NCI-H1436 treated with DMSO at 0.1 percent for 48 hours (cell line): ENCODE measurements at regions not wholly inside any gene's neighbourhood (a gene's known extent, or its start where the extent isn't known, plus 50 kb on each side); places are given as distances from the start of the nearest gene placed in this dataset.
"Not testable (repeated sequence)": the region's sequence is repeated elsewhere in the genome, so short reads cannot be mapped to it uniquely, and the experiment has no call there.

Source experiments
- DNase-seq: peaks from one replicate; lab custom pipeline; 2025; lab: John Stamatoyannopoulos, UW

- DNase-seq = no peak
These were observed 186.0 kb upstream of the RAB6C start for GRCh38 chr2:129793431-129793902.

- no peak for DNase-seq
These were observed 185.3 kb upstream of the RAB6C start for GRCh38 chr2:129794116-129794515.

GRCh38 chr2:129794540-129794939 is 184.9 kb upstream of the RAB6C start:
- DNase-seq = no peak

- DNase-seq = no peak
These were observed 183.2 kb upstream of the RAB6C start for GRCh38 chr2:129796225-129796624.

GRCh38 chr2:129796801-129797488 is 182.5 kb upstream of the RAB6C start:
- no peak for DNase-seq

- no peak for DNase-seq
These were observed 181.8 kb upstream of the RAB6C start for GRCh38 chr2:129797489-129798300.

- DNase-seq = no peak
These were observed 181.2 kb upstream of the RAB6C start for GRCh38 chr2:129798301-129798581.

- DNase-seq = no peak
These were observed 180.8 kb upstream of the RAB6C start for GRCh38 chr2:129798626-129799025.

GRCh38 chr2:129799036-129799958 is 180.2 kb upstream of the RAB6C start:
- DNase-seq = no peak

- no peak for DNase-seq
These were observed 179.2 kb upstream of the RAB6C start for GRCh38 chr2:129800285-129800684.

GRCh38 chr2:129800686-129801085 is 178.8 kb upstream of the RAB6C start:
- no peak for DNase-seq

GRCh38 chr2:129801575-129801974 is 177.9 kb upstream of the RAB6C start:
- no peak for DNase-seq

GRCh38 chr2:129802290-129802689 is 177.2 kb upstream of the RAB6C start:
- DNase-seq = no peak

GRCh38 chr2:129803032-129803431 is 176.4 kb upstream of the RAB6C start:
- no peak for DNase-seq

- DNase-seq = no peak
These were observed 175.6 kb upstream of the RAB6C start for GRCh38 chr2:129803871-129804270.

- DNase-seq = no peak
These were observed 173.6 kb upstream of the RAB6C start for GRCh38 chr2:129805899-129806298.

- DNase-seq = no peak
These were observed 173.1 kb upstream of the RAB6C start for GRCh38 chr2:129806317-129806716.

GRCh38 chr2:129806990-129807389 is 172.5 kb upstream of the RAB6C start:
- no peak for DNase-seq

GRCh38 chr2:129807642-129808338 is 171.7 kb upstream of the RAB6C start:
- not testable (repeated sequence) for DNase-seq

GRCh38 chr2:129810521-129810920 is 168.9 kb upstream of the RAB6C start:
- DNase-seq = no peak

- no peak for DNase-seq
These were observed 167.4 kb upstream of the RAB6C start for GRCh38 chr2:129812071-129812470.

- no peak for DNase-seq
These were observed 166.8 kb upstream of the RAB6C start for GRCh38 chr2:129812654-129813053.
